ENCODE measurements at regions not wholly inside any gene's neighbourhood (a gene's known extent, or its start where the extent isn't known, plus 50 kb on each side); places are given as distances from the start of the nearest gene placed in this dataset.

DNA sequence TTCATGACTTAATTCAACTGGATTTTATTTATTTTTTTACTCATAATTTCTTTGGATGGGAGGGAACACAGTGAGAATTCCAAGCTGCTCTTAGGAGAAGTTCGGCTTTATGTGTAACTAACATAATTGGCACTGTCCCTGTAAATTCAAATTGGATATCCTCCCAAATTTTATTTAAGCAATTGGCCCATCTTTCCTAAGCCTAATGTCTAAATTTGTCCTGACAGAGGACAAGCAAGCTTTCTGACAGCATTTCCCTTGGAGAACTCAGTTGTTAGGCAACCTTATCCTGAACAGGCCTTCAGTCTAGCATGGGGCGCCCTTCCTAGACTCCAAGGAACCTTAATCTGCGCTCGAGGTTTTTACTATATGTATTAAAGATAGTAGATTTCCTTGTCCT lies 550.3 kb downstream of the NUF2 start:
- no peak for TF ChIP-seq ZBTB11 (CRISPR knock-in tag; IDR thresholded peaks at IDR 0.05)
- TF ChIP-seq, protein P1, sequence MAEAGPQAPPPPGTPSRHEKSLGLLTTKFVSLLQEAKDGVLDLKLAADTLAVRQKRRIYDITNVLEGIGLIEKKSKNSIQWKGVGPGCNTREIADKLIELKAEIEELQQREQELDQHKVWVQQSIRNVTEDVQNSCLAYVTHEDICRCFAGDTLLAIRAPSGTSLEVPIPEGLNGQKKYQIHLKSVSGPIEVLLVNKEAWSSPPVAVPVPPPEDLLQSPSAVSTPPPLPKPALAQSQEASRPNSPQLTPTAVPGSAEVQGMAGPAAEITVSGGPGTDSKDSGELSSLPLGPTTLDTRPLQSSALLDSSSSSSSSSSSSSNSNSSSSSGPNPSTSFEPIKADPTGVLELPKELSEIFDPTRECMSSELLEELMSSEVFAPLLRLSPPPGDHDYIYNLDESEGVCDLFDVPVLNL (IDR thresholded peaks at IDR 0.05; ENCODE audit: low read depth, low read length), result no peak
- TF ChIP-seq SREBF2 (IDR thresholded peaks at IDR 0.05; ENCODE audit: low read length), result no peak
- no peak for TF ChIP-seq POLR2A (IDR thresholded peaks at IDR 0.05; ENCODE audit: low read depth, low read length)
- TF ChIP-seq, protein P2, sequence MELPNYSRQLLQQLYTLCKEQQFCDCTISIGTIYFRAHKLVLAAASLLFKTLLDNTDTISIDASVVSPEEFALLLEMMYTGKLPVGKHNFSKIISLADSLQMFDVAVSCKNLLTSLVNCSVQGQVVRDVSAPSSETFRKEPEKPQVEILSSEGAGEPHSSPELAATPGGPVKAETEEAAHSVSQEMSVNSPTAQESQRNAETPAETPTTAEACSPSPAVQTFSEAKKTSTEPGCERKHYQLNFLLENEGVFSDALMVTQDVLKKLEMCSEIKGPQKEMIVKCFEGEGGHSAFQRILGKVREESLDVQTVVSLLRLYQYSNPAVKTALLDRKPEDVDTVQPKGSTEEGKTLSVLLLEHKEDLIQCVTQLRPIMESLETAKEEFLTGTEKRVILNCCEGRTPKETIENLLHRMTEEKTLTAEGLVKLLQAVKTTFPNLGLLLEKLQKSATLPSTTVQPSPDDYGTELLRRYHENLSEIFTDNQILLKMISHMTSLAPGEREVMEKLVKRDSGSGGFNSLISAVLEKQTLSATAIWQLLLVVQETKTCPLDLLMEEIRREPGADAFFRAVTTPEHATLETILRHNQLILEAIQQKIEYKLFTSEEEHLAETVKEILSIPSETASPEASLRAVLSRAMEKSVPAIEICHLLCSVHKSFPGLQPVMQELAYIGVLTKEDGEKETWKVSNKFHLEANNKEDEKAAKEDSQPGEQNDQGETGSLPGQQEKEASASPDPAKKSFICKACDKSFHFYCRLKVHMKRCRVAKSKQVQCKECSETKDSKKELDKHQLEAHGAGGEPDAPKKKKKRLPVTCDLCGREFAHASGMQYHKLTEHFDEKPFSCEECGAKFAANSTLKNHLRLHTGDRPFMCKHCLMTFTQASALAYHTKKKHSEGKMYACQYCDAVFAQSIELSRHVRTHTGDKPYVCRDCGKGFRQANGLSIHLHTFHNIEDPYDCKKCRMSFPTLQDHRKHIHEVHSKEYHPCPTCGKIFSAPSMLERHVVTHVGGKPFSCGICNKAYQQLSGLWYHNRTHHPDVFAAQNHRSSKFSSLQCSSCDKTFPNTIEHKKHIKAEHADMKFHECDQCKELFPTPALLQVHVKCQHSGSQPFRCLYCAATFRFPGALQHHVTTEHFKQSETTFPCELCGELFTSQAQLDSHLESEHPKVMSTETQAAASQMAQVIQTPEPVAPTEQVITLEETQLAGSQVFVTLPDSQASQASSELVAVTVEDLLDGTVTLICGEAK (IDR thresholded peaks at IDR 0.05; ENCODE audit: borderline replicate concordance), result no peak
- TF ChIP-seq TBL1XR1 (IDR thresholded peaks at IDR 0.05; ENCODE audit: low read depth, low read length), result no peak
- TF ChIP-seq SIN3A (IDR thresholded peaks at IDR 0.05; ENCODE audit: low read depth, low read length), result no peak
